Left kidney (tissue), 1 donor: ENCODE measurements at regions not wholly inside any gene's neighbourhood (a gene's known extent, or its start where the extent isn't known, plus 50 kb on each side); places are given as distances from the start of the nearest gene placed in this dataset.

ENCODE experiments used
- DNase-seq: peaks from one replicate; pipeline ENCODE4 v3.0.0-alpha.2; 2013

- DNase-seq = peak; percentile 28
Observed at GRCh38 chr7:115707258-115708012, 323.1 kb downstream of the TFEC start.

GRCh38 chr7:115704884-115705283 lies 325.7 kb downstream of the TFEC start:
- DNase-seq = no peak

GRCh38 chr7:115701141-115701540 lies 329.4 kb downstream of the TFEC start:
- DNase-seq = no peak

GRCh38 chr7:115694424-115694823 lies 336.1 kb downstream of the TFEC start:
- no peak for DNase-seq

- no peak for DNase-seq
Observed at GRCh38 chr7:115693779-115694178, 336.8 kb downstream of the TFEC start.

- no peak for DNase-seq
Observed at GRCh38 chr7:115689941-115690340, 340.6 kb downstream of the TFEC start.

- DNase-seq = no peak
Observed at GRCh38 chr7:115683093-115683492, 347.5 kb downstream of the TFEC start.

GRCh38 chr7:115682507-115682906 lies 348.1 kb downstream of the TFEC start:
- DNase-seq = no peak

GRCh38 chr7:115680921-115681320 lies 349.6 kb downstream of the TFEC start:
- DNase-seq = no peak

GRCh38 chr7:115679976-115680375 lies 350.6 kb downstream of the TFEC start:
- DNase-seq = peak; percentile 22

- no peak for DNase-seq
Observed at GRCh38 chr7:115679423-115679822, 351.1 kb downstream of the TFEC start.

GRCh38 chr7:115678086-115678982 lies 352.2 kb downstream of the TFEC start:
- DNase-seq = no peak

- no peak for DNase-seq
Observed at GRCh38 chr7:115676707-115677106, 353.9 kb downstream of the TFEC start.

GRCh38 chr7:115676080-115676479 lies 354.5 kb downstream of the TFEC start:
- peak; percentile 22 for DNase-seq

GRCh38 chr7:115674467-115675024 lies 356.0 kb downstream of the TFEC start:
- DNase-seq = no peak

- no peak for DNase-seq
Observed at GRCh38 chr7:115672024-115672423, 358.5 kb downstream of the TFEC start.

- no peak for DNase-seq
Observed at GRCh38 chr7:115662676-115663075, 367.9 kb downstream of the TFEC start.

- no peak for DNase-seq
Observed at GRCh38 chr7:115662120-115662519, 368.4 kb downstream of the TFEC start.

- DNase-seq = no peak
Observed at GRCh38 chr7:115658223-115658622, 372.3 kb downstream of the TFEC start.

- peak; percentile 39 for DNase-seq
Observed at GRCh38 chr7:115654384-115655214, 376.0 kb downstream of the TFEC start.

- no peak for DNase-seq
Observed at GRCh38 chr7:115649429-115649828, 381.1 kb downstream of the TFEC start.

GRCh38 chr7:115647712-115648111 lies 382.9 kb downstream of the TFEC start:
- DNase-seq = no peak
